ENCODE measurements at regions not wholly inside any gene's neighbourhood (a gene's known extent, or its start where the extent isn't known, plus 50 kb on each side); places are given as distances from the start of the nearest gene placed in this dataset.
"Not testable (repeated sequence)": the region's sequence is repeated elsewhere in the genome, so short reads cannot be mapped to it uniquely, and the experiment has no call there.

GRCh38 chr1:143610196-143610595, 361.6 kb downstream of the FAM72C start:
- DNase-seq (ENCODE audit: low spot score): no peak

- DNase-seq (ENCODE audit: low spot score): no peak
These were observed 366.9 kb downstream of the FAM72C start for GRCh38 chr1:143604887-143605286.

GRCh38 chr1:143584508-143584907, 387.3 kb downstream of the FAM72C start:
- no peak for DNase-seq (ENCODE audit: low spot score)

- DNase-seq (ENCODE audit: low spot score): no peak
These were observed 396.8 kb downstream of the FAM72C start for GRCh38 chr1:143574891-143575520.

GRCh38 chr1:143572661-143573060, 399.1 kb downstream of the FAM72C start:
- DNase-seq (ENCODE audit: low spot score): not testable (repeated sequence)

GRCh38 chr1:143563761-143564160, 408.0 kb downstream of the FAM72C start:
- not testable (repeated sequence) for DNase-seq (ENCODE audit: low spot score)

GRCh38 chr1:143553627-143554026, 418.2 kb downstream of the FAM72C start:
- DNase-seq (ENCODE audit: low spot score): no peak

GRCh38 chr1:143504703-143505102, 467.1 kb downstream of the FAM72C start:
- not testable (repeated sequence) for DNase-seq (ENCODE audit: low spot score)

- DNase-seq (ENCODE audit: low spot score): not testable (repeated sequence)
These were observed 467.7 kb downstream of the FAM72C start for GRCh38 chr1:143504080-143504479.

GRCh38 chr1:143503048-143503447, 468.7 kb downstream of the FAM72C start:
- not testable (repeated sequence) for DNase-seq (ENCODE audit: low spot score)

- DNase-seq (ENCODE audit: low spot score): not testable (repeated sequence)
These were observed 469.7 kb downstream of the FAM72C start for GRCh38 chr1:143502038-143502437.

- not testable (repeated sequence) for DNase-seq (ENCODE audit: low spot score)
These were observed 473.6 kb downstream of the FAM72C start for GRCh38 chr1:143498059-143498749.

GRCh38 chr1:143497374-143497747, 474.4 kb downstream of the FAM72C start:
- DNase-seq (ENCODE audit: low spot score): no peak

GRCh38 chr1:143496526-143497373, 475.0 kb downstream of the FAM72C start:
- DNase-seq (ENCODE audit: low spot score): not testable (repeated sequence)
